Panc1 (cell line): ENCODE measurements at regions not wholly inside any gene's neighbourhood (a gene's known extent, or its start where the extent isn't known, plus 50 kb on each side); places are given as distances from the start of the nearest gene placed in this dataset.

ENCODE experiments used
- ATAC-seq: fragments of 200-7000 bp; cut with Tn5 transposase; 2 replicates; pipeline ENCODE4 v1.9.1; 2020; ENCODE audit warnings: mild to moderate bottlenecking, moderate library complexity
- BruUV-seq: library from RNA; stranded (reverse); fragments of 400-500 nt; replicated peaks from 2 replicates; lab custom pipeline; 2021; lab: Mats Ljungman, UMichigan
- CTCF ChIA-PET: fragments of 300-600 bp; sonication (Branson Sonifier 250); formaldehyde crosslinking; loops from one replicate; lab custom pipeline; 2022; ENCODE audit warnings: antibody characterized with exemption; lab: Charles Lee
- POLR2A ChIA-PET: fragments of 300-600 bp; sonication (Branson Sonifier 250); formaldehyde crosslinking; loops from one replicate; lab custom pipeline; 2022; ENCODE audit warnings: antibody characterized with exemption; lab: Charles Lee
- DNase-seq: peaks from one replicate; pipeline ENCODE4 v3.0.0-alpha.2; 2010; ENCODE audit warnings: low read depth, low spot score
- H3K27ac ChIP-seq: 2 replicates; pipeline ENCODE4 v1.5.1; 2011; ENCODE audit warnings: mild to moderate bottlenecking, low read length, inconsistent platforms
- H3K27me3 ChIP-seq: fragments of 200-500 bp; sonication (Bioruptor generic); 2 replicates; pipeline ENCODE4 v1.6.0; 2014; ENCODE audit warnings: low read length, inconsistent platforms; ENCODE audit not compliant: control insufficient read depth, insufficient read depth
- H3K36me3 ChIP-seq: fragments of 200-500 bp; sonication (Bioruptor generic); 2 replicates; pipeline ENCODE4 v1.5.1; 2014; ENCODE audit warnings: inconsistent platforms, mild to moderate bottlenecking, low read length, moderate library complexity; ENCODE audit not compliant: control insufficient read depth, insufficient read depth
- H3K4me1 ChIP-seq: 2 replicates; pipeline ENCODE4 v1.5.1; 2011; ENCODE audit warnings: inconsistent platforms, mild to moderate bottlenecking, low read length, moderate library complexity; ENCODE audit not compliant: control insufficient read depth, insufficient read depth
- H3K4me3 ChIP-seq, 2 experiments: 2 replicates each; pipeline ENCODE4 v1.5.1; 2011 to 2012; ENCODE audit warnings: low read depth in 2 of 2, low read length in 2 of 2, mild to moderate bottlenecking in 2 of 2, inconsistent platforms in 1 of 2, moderate library complexity in 1 of 2
- H3K9me3 ChIP-seq: fragments of 200-500 bp; sonication (Bioruptor generic); 2 replicates; pipeline ENCODE4 v1.5.1; 2014; ENCODE audit warnings: low read depth, mild to moderate bottlenecking, inconsistent platforms, low read length, moderate library complexity; ENCODE audit not compliant: control insufficient read depth, insufficient read depth
- CTCF ChIP-seq: fragments of 450-650 bp; IDR thresholded peaks from 2 replicates; pipeline ENCODE4 v1.5.1; 2017; ENCODE audit warnings: mild to moderate bottlenecking
- POLR2AphosphoS5 ChIP-seq: IDR thresholded peaks from 2 replicates; pipeline ENCODE4 v1.6.1; 2012; ENCODE audit warnings: mild to moderate bottlenecking, low read depth, low read length, moderate library complexity
- REST ChIP-seq, 2 experiments: IDR thresholded peaks; 2 replicates each; pipeline ENCODE4 v1.6.1; 2011 to 2012; ENCODE audit warnings: low read depth in 2 of 2, control low read depth in 1 of 2, low read length in 1 of 2, mild to moderate bottlenecking in 1 of 2, moderate library complexity in 1 of 2; ENCODE audit not compliant: insufficient read depth in 1 of 2
- SIN3A ChIP-seq: IDR thresholded peaks from 2 replicates; pipeline ENCODE4 v1.6.1; 2012; ENCODE audit warnings: low read depth, mild to moderate bottlenecking, low read length, moderate library complexity, borderline replicate concordance; ENCODE audit not compliant: insufficient read depth
- TCF7L2 ChIP-seq: IDR thresholded peaks from 2 replicates; pipeline ENCODE4 v1.6.1; 2011; ENCODE audit warnings: mild to moderate bottlenecking, low read depth, low read length, inconsistent platforms
- in situ Hi-C: cut with HindIII; loops from 2 replicates; pipeline ENCODE4 v1.10.0; 2016; ENCODE audit warnings: low sequenced_read_pairs, low pct_unique_long_range_greater_than_20kb
- intact Hi-C: fragments of 100-400 bp; cut with micrococcal nuclease; formaldehyde crosslinking; loops from one replicate; pipeline ENCODE4 v1.10.0; 2022; ENCODE audit not compliant: unreplicated experiment

GRCh38 chr17:65385071-65385470 is 176.4 kb downstream of the AXIN2 start:
- Histone ChIP-seq H3K36me3 (no peaks in the 10 kb centered on the region), H3K9me3 (no peaks in the 10 kb centered on the region), H3K27ac (no peak overlapping the region), H3K4me1 (no peaks in the 10 kb centered on the region), H3K27me3 (no peaks in the 10 kb centered on the region; the same call in 1 of the 2 replicates), H3K4me3 (no peak overlapping the region)
- no TSS peak for BruUV-seq
- TF ChIP-seq CTCF (no peak), POLR2AphosphoS5 (no peak), SIN3A (no peak), TCF7L2 (no peak), REST (IDR thresholded peaks at IDR 0.05; ENCODE audit: insufficient read depth in 1 of 2, low read depth in 2 of 2, low read length in 1 of 2) (no peak)
- in situ Hi-C loops, result no loop called here
- POLR2A ChIA-PET, result no interaction called here
- ATAC-seq (no peak), DNase-seq (no peak)
- intact Hi-C loops, result no loop called here
- CTCF ChIA-PET, result no interaction called here

DNA sequence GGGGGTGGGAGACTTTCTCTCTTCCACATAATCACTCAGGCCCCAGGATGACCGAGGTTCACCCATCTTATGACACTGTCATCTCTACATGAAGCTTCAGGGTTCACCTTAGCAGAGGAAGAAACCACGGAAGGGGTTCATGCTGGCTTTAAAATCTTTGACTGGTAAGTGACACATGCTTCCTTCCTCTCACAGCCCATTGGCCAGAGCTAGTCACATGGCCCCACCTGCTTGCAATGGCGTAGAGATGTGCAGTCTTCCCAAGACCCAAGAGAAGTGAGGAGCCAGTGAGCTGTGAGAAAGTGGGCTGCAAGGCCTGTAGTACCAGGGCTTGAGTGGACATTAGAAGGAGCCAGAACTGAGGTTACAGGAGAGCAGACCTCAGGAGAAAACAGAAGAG is 180.3 kb downstream of the AXIN2 start:
- no TSS peak for BruUV-seq
- no peaks in the 10 kb centered on the region for H3K9me3 ChIP-seq
- no peaks in the 10 kb centered on the region for H3K36me3 ChIP-seq
- no peak for ATAC-seq
- DNase-seq, result no peak
- TF ChIP-seq REST (IDR thresholded peaks at IDR 0.05; ENCODE audit: insufficient read depth in 1 of 2, low read depth in 2 of 2, low read length in 1 of 2), result no peak
- TF ChIP-seq SIN3A, result no peak
- no peak for TF ChIP-seq POLR2AphosphoS5
- no peak for TF ChIP-seq CTCF
- no peak for TF ChIP-seq TCF7L2
- CTCF ChIA-PET, result no interaction called here
- intact Hi-C loops, result no loop called here
- POLR2A ChIA-PET, result no interaction called here
- no peak overlapping the region for H3K4me3 ChIP-seq
- in situ Hi-C loops, result no loop called here
- no peaks in the 10 kb centered on the region for H3K4me1 ChIP-seq
- H3K27ac ChIP-seq, result no peak overlapping the region
- no peaks in the 10 kb centered on the region; the same call in 1 of the 2 replicates for H3K27me3 ChIP-seq
